ENCODE measurements at regions not wholly inside any gene's neighbourhood (a gene's known extent, or its start where the extent isn't known, plus 50 kb on each side); places are given as distances from the start of the nearest gene placed in this dataset.

DNA sequence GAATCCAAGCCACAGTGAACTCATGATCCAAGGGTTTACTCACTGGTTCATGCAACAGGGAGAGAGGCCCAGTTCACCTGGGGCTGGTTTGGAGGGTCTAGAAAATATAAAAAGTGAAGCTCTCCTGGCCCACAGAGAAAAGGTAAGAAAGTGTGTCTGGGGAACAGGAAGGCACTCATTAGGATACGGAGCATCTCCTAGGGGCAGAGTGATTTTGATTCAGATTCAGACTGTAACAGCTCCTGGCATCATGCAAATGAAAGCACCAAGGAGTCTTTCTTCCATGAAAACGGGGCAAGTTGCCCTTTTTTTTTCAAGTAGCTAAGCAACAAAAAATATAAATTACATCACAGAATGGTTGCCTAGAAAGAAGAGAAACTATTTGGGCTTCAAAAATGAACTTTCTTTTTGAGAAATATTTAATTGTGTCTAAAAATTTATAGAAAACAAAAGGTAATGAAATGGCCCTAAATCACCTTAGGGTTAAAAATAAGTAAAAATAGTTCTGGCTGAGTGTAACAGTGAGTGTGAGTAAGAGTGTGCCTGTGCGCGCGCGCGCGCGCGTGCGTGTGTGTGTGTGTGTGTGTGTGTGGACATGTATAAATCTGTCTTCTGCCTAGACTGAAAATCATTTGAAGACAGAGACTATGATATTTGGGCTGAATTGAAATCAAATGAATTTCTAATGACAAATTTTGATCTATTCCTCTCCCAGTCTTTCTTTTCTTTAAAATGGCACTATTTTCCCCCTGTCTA, 177.8 kb upstream of the ZNF462 start:
- DNase-seq, result no peak

DNA sequence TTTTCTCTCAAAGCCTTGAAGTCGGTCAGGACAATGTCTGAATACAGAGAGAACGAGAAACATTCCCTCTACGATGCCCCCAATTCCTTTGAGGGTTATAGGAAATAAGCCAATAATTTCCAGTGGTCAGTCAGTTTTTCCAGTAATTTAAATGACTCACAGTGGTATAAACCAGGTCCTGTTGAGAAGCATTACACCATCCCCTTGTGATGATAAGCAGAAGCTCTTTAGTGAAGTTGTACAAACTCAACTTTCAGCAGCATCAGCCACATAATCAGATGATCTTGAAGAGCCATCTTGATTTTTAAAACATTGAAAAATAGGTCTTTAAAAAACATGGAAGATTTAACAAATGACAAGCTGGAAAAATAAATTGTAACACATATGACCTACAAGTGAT, 173.9 kb upstream of the ZNF462 start:
- no peak for DNase-seq

DNA sequence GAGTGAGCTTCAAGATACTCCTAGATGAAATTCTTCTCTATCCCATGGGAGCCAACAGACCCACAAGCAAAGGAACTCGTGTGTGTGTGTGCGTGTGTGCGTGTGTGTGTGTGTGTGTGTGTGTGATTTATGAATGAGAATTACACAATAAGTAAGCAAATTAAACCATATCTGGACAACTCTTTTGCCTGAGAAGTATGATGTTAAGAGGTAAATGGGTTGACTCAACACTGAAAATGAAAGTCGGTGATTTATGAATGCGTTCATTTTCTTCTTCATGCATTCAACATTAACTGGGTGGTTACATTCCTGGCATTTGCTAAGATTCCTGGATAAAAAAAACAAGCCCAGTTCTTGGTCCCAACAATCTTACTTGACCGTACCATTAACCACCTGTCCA, 171.3 kb upstream of the ZNF462 start:
- no peak for DNase-seq

DNA sequence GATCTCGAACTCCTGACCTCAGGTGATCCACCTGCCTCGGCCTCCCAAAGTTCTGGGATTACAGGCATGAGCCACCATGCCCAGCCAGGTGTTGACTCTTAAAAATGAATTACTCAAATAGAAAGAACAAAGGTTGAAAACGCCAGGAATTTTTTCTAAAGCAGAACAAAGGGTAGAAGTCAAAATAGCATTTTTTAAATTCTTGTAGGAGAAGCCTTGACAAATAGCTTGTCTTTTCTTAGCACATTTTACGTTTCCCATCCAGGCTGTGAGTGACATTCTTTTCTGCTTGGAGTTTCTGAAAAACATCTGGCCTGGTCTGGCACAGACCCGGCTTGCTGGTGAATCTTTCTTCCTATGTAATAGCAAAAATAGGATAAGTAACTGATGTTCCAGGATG, 169.4 kb upstream of the ZNF462 start:
- DNase-seq, result no peak

DNA sequence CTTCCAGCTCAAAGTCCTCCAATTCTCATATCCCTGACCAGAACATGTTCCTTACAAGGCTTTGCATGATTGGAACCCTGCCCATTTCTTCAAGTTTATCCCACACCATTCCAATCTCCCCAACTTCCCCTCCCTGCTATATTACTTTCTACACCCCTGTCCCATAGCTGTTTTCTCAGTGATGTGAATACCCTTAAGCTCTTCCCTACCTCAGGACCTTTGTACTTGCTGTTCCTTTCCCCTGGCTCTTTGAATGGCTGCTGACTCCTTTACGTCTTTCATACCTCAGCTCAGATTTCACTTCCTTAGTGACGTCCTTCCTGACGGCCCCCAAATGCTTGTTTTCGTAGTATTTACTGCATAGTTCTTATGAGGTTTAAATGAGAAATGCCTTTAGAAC, 166.2 kb upstream of the ZNF462 start:
- no peak for DNase-seq

DNA sequence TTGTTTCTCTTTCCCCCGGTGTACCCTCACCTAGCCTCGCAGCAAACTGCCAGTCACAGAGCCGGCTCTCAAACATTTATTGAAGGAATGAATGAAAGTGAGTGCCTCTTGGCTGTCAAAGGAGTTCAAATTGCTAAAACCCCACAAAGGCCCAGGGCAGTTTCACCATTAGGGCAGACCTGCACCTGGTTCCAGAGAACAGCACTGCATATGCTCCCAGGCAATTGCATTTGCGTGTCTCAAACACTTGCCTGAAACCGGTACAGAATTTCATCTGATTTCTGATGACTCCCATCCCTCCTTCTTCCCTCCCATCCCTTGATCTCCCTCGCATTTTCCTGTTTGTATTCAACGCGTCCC, 165.6 kb upstream of the ZNF462 start:
- DNase-seq, result no peak

DNA sequence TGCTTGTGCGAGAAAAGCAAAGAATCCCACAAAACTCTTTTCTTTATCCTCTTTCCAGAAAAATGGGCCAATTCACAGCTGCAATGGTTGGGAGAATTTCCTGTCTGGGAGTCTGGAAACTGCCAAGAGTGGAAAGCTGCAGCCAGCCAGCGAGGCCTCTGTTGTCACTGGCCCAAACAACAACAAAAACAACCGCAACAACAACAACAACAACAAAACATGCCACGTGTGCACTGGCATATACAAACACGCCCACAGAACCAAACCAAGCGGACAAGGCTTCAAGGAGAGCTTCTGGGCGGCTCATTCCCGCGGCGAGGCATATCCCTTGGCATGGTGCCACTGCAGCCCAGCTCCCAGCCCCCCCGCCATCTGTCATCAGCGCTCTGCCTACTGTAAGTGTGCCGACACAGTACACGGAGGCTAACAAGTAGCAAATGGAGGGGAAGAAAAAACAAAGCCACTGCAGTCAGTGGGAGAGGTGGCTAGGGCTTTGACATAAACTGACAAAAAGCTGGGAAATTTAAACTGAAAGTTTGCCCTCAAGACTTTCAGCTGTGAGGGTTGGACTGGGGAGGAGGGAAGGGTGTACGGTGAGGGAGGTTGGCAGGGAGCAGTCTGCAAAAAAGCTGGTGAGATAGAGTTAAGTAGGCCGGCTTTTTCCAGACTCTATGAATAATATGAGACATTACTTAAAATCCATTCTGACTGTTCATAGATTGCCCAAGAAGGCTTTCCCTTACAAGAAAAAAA, 165.0 kb upstream of the ZNF462 start:
- no peak for DNase-seq

DNA sequence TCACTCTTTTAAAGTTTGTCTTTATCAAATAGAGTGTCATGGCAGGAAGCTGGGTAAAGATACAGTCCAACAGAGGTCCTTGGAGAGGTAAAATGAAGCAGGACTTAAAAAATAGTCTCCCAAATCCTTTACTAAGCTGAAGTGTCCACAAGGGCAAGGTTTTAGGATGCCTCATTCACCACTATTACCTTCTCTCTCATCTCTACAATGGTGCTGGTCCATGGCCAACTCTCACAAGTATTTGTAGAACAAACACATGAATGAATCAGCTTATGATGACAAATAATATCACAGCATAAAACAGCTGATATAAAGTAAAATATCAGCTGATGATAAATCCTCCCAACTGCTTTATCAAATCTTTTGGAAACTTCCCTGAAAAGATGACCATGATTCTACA, 162.3 kb upstream of the ZNF462 start:
- no peak for DNase-seq

DNA sequence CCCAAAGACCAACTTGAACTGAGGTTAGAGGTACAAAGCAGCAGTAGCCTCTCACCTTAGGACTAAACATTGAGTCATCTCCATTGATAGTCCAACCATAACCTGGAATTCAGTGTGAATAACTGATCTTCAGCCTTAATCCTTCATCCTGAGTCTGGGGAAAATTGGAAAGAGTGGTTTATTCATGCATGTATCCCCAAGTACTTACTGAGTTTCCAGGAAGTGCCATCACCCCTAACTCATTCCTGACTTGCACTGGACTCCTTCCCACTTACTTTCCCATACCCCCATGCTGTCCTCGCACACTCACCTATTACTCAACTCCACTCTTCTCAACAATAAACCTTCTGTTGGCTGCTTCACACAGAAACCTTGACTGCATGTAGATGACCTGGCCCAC, 161.4 kb upstream of the ZNF462 start:
- DNase-seq, result no peak

DNA sequence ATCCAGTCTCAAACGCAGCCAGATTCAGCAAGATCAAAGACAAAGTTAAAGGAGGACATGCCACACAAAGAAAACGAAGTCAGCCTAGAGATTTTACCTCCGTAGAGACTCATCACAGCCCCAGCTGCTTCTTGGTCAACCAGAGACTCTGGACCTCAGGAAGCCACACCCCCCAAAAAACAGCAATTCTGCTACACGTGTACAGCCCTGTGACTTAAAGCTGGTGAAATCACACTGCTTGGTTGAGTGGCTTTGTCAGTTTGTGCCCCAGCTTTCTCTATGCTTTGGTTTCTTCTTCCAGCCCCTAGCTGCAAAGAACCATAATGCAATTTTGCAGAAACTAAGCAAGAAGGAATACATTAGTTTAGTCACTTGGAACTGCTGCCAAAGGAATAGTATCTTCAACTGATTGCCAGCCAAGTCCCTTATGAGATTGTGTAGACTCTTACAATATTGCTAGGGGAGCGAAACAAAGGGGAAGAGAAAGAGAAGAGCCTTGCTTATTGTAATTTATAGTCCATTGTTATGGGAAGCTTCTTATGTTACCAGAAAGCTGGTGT, 158.8 kb upstream of the ZNF462 start:
- no peak for DNase-seq

DNA sequence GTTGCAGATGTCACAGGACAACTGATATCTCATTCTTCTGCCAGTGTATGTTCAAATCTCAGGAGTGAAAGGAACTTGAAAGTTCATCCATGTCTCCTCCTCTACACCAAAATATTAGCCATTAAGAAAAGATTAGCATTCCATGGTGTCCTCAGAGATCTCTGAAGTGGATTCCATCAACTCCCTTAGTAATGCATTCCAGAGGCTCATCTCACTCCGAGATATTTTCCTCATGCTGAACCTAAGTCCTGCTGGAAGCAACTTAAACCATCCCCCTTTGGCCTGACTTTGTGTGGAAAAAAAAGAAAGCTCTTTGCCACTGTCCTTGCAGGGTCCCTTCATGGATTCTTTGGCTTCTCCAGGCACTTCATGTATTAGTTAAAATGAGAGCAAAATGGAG, 155.7 kb upstream of the ZNF462 start:
- DNase-seq, result no peak

DNA sequence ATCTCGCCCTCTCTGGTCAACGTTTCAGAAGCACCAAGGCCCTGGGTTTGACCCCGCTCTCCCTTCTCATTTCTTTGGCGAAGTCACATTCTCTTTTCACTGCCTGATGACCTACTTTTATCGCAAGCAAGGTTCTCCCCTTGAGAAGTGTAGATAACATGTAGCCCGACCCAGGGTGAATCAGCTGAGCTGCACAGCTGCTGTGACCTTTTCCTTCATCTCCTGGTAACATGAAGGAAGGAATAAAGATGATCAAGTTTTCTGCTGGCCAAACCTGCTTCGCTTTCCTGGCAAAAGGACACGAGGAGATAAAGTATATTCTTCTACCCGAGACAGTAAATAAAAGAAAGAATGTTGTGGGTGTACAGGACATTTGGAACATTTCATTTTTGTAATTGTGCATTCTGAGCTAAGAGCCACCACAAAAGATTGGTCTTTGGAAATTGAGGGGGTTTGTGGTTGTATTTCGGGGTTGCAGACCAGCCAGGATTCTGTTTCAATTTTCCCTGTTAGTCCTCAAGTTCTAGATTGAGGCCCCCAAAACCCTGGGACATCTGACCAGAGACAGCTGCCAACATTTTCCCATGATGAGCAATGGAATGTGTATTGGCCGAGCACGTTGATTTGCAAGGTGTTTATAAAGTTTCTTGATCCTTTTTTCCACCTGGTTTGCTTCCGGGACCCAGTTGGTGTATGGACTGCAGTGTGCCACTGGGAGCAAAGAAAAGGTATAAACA, 155.1 kb upstream of the ZNF462 start:
- no peak for DNase-seq

DNA sequence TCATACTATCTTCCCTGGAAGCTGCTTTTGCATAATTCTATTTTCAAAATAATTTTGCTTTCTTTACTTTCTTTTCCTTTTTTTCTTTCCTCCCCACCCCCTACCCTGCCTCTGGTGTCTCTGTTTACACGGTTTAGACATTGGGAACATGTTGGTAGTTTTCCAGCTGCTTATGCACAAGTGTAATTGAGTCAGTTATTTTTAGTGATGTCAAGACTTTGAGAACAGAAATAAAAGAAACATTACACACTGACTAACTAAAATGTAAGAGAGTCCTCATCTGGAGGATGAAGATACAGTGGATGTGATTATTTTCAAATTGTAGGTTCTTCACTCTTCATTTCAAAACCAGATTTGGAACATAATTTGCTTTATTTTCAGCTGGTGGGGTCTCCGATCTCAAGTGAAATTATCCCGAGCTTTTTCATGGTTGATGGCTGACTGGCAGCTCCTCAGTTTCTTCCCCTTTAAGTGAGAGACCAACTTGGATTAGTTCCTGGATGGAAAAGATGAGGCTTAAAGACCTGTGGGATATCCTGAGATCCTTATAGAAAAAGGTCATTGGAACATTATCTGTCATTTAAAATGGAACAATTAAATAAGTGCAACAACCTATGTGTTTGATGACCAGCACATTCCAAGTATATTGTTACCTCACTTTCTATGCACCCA, 154.4 kb upstream of the ZNF462 start:
- DNase-seq, result no peak

DNA sequence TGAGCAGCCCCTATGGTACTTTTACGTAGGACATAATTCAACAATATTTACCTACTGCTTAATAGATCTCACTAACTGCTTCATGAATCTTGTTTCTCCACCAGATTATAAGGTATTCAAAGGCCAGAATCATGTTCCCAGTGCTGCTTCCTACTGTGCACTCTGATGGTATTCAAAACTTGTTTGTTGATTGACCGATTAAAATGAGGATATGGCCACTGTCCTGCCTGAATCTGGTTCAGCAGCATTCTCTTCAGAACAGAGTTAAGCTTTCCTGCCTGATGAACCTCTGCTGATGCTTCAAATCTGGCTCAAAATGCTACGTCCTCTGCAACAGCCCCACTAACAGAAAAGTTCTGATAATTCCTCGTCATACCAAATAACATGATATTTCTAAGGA, 150.7 kb upstream of the ZNF462 start:
- no peak for DNase-seq

DNA sequence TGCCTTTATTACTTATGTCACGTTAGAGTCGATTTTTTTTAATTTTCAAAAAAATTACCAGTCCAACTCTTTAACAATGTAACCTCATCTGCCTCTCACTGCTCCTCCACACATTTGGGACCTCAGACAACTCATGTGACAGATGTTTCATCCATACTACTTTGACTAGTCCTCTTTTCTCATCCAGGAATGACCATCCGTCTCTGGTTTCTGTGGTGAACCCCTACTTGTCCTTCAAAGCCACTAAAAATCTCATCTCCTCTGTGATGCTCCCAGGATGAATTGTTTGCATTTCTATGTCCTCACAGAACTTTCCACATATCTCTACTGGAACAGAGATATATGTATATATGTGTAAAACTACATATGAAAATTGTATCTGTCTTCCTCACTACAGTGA, 149.8 kb upstream of the ZNF462 start:
- no peak for DNase-seq

DNA sequence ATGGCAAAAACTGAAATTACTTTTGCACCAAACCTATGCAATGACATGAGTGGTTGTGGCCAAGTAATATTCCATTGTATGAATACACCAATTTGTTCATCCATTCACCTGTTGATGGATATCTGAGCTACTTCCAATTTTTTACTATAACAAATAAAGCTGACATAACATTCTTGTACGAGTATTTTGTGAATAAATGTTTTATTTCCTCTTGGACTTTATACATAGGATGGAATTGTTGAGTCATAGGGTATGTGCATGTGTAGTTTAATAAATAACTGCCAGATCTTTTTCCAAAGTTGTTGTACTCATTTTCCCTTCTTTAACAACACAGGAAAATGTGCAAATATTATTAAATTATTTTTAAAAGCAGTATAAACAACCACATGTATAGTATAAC, 146.1 kb upstream of the ZNF462 start:
- no peak for DNase-seq

DNA sequence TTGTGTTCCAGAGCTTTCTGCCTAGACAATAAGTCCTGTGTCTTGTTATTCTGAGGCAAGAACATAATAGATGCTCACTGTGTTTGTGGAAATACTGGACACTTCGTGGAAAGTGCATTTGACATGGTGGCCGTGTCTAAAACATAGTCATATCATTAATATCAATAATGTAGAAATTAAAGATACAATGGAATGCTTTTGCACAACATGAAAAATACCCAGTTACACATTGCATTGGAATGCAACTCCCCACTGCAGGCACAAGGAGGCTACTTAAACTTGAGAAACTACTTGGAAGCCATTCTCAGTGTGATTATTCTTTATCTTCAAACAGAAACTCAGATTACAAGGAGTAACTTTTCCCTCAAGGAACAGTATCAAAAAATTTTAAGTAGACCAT, 145.3 kb upstream of the ZNF462 start:
- DNase-seq, result no peak

DNA sequence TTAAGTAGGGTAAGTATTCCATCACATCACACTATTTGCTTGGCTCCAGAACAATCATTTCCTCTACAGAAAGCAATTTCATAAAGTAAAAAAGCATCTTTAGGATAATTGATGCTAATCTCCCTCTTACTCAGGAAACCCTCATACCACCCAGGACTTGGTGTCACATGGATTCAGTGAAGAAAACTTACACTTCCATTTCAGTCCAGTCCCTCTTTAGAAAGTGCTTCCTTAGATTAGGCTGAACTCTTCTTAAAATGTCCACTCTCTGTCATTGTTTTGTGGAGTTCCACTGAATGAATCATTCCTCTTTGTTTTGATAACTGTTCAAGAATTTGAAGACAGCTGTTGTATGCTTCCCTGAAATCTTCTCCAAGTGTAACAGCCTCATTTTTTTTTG, 144.0 kb upstream of the ZNF462 start:
- DNase-seq, result no peak

DNA sequence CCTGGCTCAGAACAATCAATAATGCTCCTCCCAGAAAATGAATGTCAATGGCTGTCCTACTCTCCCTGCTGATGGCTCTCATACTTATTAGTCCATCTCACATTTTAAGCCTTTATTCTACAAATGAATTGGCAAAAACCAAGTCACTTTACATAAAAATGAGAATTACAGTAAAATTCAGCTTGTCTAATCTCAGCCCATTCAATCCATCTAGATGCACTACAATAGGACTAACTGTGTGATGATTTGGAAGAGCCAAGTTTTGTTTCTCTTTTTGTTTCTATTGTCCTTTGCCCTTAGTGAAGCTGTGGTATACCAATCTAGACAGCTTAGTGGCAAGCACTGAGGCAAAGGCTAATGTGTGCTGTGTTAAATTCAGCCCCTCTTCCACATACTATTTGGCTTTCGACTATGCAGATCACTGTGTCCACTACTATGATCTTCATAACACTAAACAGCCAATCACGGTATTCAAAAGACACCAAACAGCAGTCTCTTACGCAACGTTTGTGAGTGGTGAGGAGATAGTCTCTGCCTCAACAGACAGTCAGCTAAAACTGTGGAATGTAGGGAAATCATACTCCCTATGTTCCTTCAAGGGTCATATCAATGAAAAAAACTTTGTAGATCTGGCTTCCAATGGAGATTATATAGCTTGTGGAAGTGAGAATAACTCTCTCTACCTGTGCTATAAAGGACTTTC, 140.8 kb upstream of the ZNF462 start:
- no peak for DNase-seq

DNA sequence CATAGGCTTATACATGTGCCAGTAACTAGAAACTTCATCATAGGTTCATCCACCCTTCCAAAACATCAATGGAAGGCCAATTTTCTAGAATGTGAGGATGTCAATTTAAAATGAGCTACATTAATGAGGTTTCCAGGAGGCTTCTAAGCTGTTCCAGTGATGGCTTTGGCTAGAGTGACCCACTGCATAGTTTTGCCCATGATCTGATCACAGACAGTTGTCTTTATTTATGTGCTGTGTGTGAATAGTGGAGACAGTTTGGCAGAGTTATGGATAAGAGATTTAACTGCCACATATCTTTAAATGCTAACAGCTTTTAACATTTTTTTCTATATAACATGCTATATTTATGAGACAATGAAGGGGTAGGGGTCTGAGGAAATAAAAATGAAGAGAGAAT, 139.0 kb upstream of the ZNF462 start:
- DNase-seq, result no peak

DNA sequence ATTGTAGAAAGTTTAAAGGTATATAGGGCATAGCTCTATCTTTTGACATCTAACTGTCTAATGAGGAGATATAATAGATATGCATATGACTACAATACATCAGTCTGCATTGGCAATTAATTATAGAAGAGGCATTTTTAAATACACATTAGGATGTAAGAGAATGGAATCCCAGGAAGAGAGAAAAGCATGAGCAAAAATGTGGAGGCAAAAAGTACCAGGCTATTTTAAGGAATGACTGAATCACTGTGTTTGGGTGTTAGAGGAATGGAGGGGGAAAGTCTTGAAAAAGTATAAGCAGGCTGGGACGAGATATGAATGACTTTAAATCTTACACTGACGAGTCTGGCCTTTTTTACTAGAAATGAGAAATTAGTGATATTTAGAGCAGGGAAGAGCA, 138.4 kb upstream of the ZNF462 start:
- no peak for DNase-seq

DNA sequence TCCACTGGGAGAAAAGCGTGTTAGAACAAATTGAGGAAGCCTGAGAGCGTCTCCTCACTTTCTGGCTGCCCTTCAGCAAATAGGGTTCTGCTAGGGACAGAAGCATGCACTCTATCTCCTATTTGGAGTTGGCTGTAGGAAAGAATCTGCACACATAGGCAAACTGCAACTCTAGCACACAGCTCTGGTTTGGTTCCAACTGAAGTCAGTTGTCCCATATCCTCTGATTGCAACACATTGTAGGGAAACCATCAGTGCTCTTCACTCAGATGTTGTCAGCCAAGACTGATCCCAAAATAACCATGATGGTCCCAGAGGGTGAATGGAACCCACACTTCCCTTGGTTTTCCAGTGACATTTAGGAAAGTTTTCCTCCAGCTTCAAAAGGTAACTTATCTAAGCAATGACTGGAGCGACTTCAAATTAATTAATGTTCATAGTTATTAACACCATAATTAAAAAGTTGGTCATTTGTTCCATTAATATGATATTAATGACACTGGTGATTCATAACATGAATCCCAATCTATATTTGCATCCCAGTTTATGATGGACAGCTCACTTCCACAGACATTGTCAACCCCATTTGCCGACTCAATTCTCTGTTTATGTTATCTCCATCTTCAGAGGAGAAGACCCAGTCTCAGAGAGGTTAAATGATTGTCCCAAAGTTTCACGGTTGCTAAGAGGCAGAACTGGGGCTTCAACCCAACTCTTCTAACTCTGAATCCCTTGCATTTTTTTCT, 136.7 kb upstream of the ZNF462 start:
- no peak for DNase-seq
